ENCODE measurements at regions not wholly inside any gene's neighbourhood (a gene's known extent, or its start where the extent isn't known, plus 50 kb on each side); places are given as distances from the start of the nearest gene placed in this dataset.

- Histone ChIP-seq H3K9ac (ENCODE audit: low read depth, low read length) (no peak overlapping the region), H3K4me3 (ENCODE audit: low read length) (no peak overlapping the region), H3K4me1 (ENCODE audit: control insufficient read depth, insufficient read depth, low read length) (peaks cover 59% of the 10 kb centered on the region), H3K9me3 (replicated peaks; ENCODE audit: low read length) (no peaks in the 10 kb centered on the region), H3K27me3 (ENCODE audit: control insufficient read depth, insufficient read depth, low read length) (no peaks in the 10 kb centered on the region), H3K36me3 (ENCODE audit: insufficient read depth, low read length) (no peaks in the 10 kb centered on the region), H3K4me2 (ENCODE audit: low read length) (no peak overlapping the region)
Measured at GRCh38 chr12:65646127-65646643, 178.1 kb upstream of the HMGA2 start.

GRCh38 chr12:65647074-65647473, 177.2 kb upstream of the HMGA2 start:
- Histone ChIP-seq H3K36me3 (ENCODE audit: insufficient read depth, low read length) (no peaks in the 10 kb centered on the region), H3K4me1 (ENCODE audit: control insufficient read depth, insufficient read depth, low read length) (peaks cover 56% of the 10 kb centered on the region), H3K9ac (ENCODE audit: low read depth, low read length) (no peak overlapping the region), H3K27me3 (ENCODE audit: control insufficient read depth, insufficient read depth, low read length) (no peaks in the 10 kb centered on the region), H3K4me3 (ENCODE audit: low read length) (no peak overlapping the region), H3K9me3 (replicated peaks; ENCODE audit: low read length) (no peaks in the 10 kb centered on the region), H3K4me2 (ENCODE audit: low read length) (no peak overlapping the region)

GRCh38 chr12:65648461-65648860, 175.8 kb upstream of the HMGA2 start:
- H3K9me3 ChIP-seq (replicated peaks; ENCODE audit: low read length), result no peaks in the 10 kb centered on the region
- peaks cover 47% of the 10 kb centered on the region for H3K4me1 ChIP-seq (ENCODE audit: control insufficient read depth, insufficient read depth, low read length)
- peak overlapping the region; percentile 85 for H3K9ac ChIP-seq (ENCODE audit: low read depth, low read length)
- H3K27me3 ChIP-seq (ENCODE audit: control insufficient read depth, insufficient read depth, low read length), result no peaks in the 10 kb centered on the region
- no peaks in the 10 kb centered on the region for H3K36me3 ChIP-seq (ENCODE audit: insufficient read depth, low read length)
- no peak overlapping the region for H3K4me3 ChIP-seq (ENCODE audit: low read length)
- H3K4me2 ChIP-seq (ENCODE audit: low read length), result peak overlapping the region; percentile 16

GRCh38 chr12:65649126-65649525, 175.2 kb upstream of the HMGA2 start:
- Histone ChIP-seq H3K36me3 (ENCODE audit: insufficient read depth, low read length) (no peaks in the 10 kb centered on the region), H3K27me3 (ENCODE audit: control insufficient read depth, insufficient read depth, low read length) (no peaks in the 10 kb centered on the region), H3K4me1 (ENCODE audit: control insufficient read depth, insufficient read depth, low read length) (peaks cover 47% of the 10 kb centered on the region), H3K9me3 (replicated peaks; ENCODE audit: low read length) (no peaks in the 10 kb centered on the region), H3K4me2 (ENCODE audit: low read length) (peak overlapping the region; percentile 16), H3K9ac (ENCODE audit: low read depth, low read length) (peak overlapping the region; percentile 85), H3K4me3 (ENCODE audit: low read length) (no peak overlapping the region)

- H3K9ac ChIP-seq (ENCODE audit: low read depth, low read length), result no peak overlapping the region
- H3K36me3 ChIP-seq (ENCODE audit: insufficient read depth, low read length), result no peaks in the 10 kb centered on the region
- H3K4me3 ChIP-seq (ENCODE audit: low read length), result no peak overlapping the region
- no peak overlapping the region for H3K4me2 ChIP-seq (ENCODE audit: low read length)
- H3K9me3 ChIP-seq (replicated peaks; ENCODE audit: low read length), result no peaks in the 10 kb centered on the region
- peaks cover 60% of the 10 kb centered on the region for H3K4me1 ChIP-seq (ENCODE audit: control insufficient read depth, insufficient read depth, low read length)
- H3K27me3 ChIP-seq (ENCODE audit: control insufficient read depth, insufficient read depth, low read length), result no peaks in the 10 kb centered on the region
Measured at GRCh38 chr12:65651060-65651459, 173.2 kb upstream of the HMGA2 start.

GRCh38 chr12:65653321-65653720, 171.0 kb upstream of the HMGA2 start:
- Histone ChIP-seq H3K4me3 (ENCODE audit: low read length) (no peak overlapping the region), H3K4me1 (ENCODE audit: control insufficient read depth, insufficient read depth, low read length) (peaks cover 67% of the 10 kb centered on the region), H3K4me2 (ENCODE audit: low read length) (no peak overlapping the region), H3K9ac (ENCODE audit: low read depth, low read length) (no peak overlapping the region), H3K36me3 (ENCODE audit: insufficient read depth, low read length) (no peaks in the 10 kb centered on the region), H3K9me3 (replicated peaks; ENCODE audit: low read length) (no peaks in the 10 kb centered on the region), H3K27me3 (ENCODE audit: control insufficient read depth, insufficient read depth, low read length) (no peaks in the 10 kb centered on the region)

GRCh38 chr12:65653946-65654629, 170.2 kb upstream of the HMGA2 start:
- Histone ChIP-seq H3K36me3 (ENCODE audit: insufficient read depth, low read length) (no peaks in the 10 kb centered on the region), H3K4me2 (ENCODE audit: low read length) (no peak overlapping the region), H3K27me3 (ENCODE audit: control insufficient read depth, insufficient read depth, low read length) (no peaks in the 10 kb centered on the region), H3K9ac (ENCODE audit: low read depth, low read length) (peak overlapping the region; percentile 82), H3K4me3 (ENCODE audit: low read length) (no peak overlapping the region), H3K4me1 (ENCODE audit: control insufficient read depth, insufficient read depth, low read length) (peaks cover 63% of the 10 kb centered on the region), H3K9me3 (replicated peaks; ENCODE audit: low read length) (no peaks in the 10 kb centered on the region)

GRCh38 chr12:65655074-65655493, 169.2 kb upstream of the HMGA2 start:
- H3K9ac ChIP-seq (ENCODE audit: low read depth, low read length), result peak overlapping the region; percentile 82

GRCh38 chr12:65656156-65656882, 168.0 kb upstream of the HMGA2 start:
- Histone ChIP-seq H3K36me3 (ENCODE audit: insufficient read depth, low read length) (no peaks in the 10 kb centered on the region), H3K9ac (ENCODE audit: low read depth, low read length) (peak overlapping the region; percentile 82), H3K4me1 (ENCODE audit: control insufficient read depth, insufficient read depth, low read length) (peaks cover 48% of the 10 kb centered on the region), H3K27me3 (ENCODE audit: control insufficient read depth, insufficient read depth, low read length) (no peaks in the 10 kb centered on the region), H3K4me2 (ENCODE audit: low read length) (peak overlapping the region; percentile 34), H3K9me3 (replicated peaks; ENCODE audit: low read length) (no peaks in the 10 kb centered on the region), H3K4me3 (ENCODE audit: low read length) (no peak overlapping the region)

More at GRCh38 chr12:65655074-65655493, 169.2 kb upstream of the HMGA2 start:
- no peak overlapping the region for H3K4me3 ChIP-seq (ENCODE audit: low read length)
- no peaks in the 10 kb centered on the region for H3K36me3 ChIP-seq (ENCODE audit: insufficient read depth, low read length)
- H3K4me1 ChIP-seq (ENCODE audit: control insufficient read depth, insufficient read depth, low read length), result peaks cover 54% of the 10 kb centered on the region
- no peaks in the 10 kb centered on the region for H3K9me3 ChIP-seq (replicated peaks; ENCODE audit: low read length)
- peak overlapping the region; percentile 18 for H3K4me2 ChIP-seq (ENCODE audit: low read length)
- H3K27me3 ChIP-seq (ENCODE audit: control insufficient read depth, insufficient read depth, low read length), result no peaks in the 10 kb centered on the region

- H3K9me3 ChIP-seq (replicated peaks; ENCODE audit: low read length), result no peaks in the 10 kb centered on the region
- H3K4me2 ChIP-seq (ENCODE audit: low read length), result peak overlapping the region; percentile 34
- no peak overlapping the region for H3K4me3 ChIP-seq (ENCODE audit: low read length)
- no peaks in the 10 kb centered on the region for H3K27me3 ChIP-seq (ENCODE audit: control insufficient read depth, insufficient read depth, low read length)
- H3K4me1 ChIP-seq (ENCODE audit: control insufficient read depth, insufficient read depth, low read length), result peaks cover 48% of the 10 kb centered on the region
- peak overlapping the region; percentile 85 for H3K9ac ChIP-seq (ENCODE audit: low read depth, low read length)
- no peaks in the 10 kb centered on the region for H3K36me3 ChIP-seq (ENCODE audit: insufficient read depth, low read length)
Measured at GRCh38 chr12:65656891-65657351, 167.4 kb upstream of the HMGA2 start.

- Histone ChIP-seq H3K9ac (ENCODE audit: low read depth, low read length) (peak overlapping the region; percentile 85), H3K4me3 (ENCODE audit: low read length) (peak overlapping the region; percentile 14), H3K36me3 (ENCODE audit: insufficient read depth, low read length) (no peaks in the 10 kb centered on the region), H3K4me1 (ENCODE audit: control insufficient read depth, insufficient read depth, low read length) (peaks cover 48% of the 10 kb centered on the region), H3K9me3 (replicated peaks; ENCODE audit: low read length) (no peaks in the 10 kb centered on the region), H3K27me3 (ENCODE audit: control insufficient read depth, insufficient read depth, low read length) (no peaks in the 10 kb centered on the region), H3K4me2 (ENCODE audit: low read length) (peak overlapping the region; percentile 24)
Measured at GRCh38 chr12:65657635-65658034, 166.6 kb upstream of the HMGA2 start.
